HEK293 (cell line): ENCODE measurements at regions not wholly inside any gene's neighbourhood (a gene's known extent, or its start where the extent isn't known, plus 50 kb on each side); places are given as distances from the start of the nearest gene placed in this dataset.

Experiments used
- GLIS2 ChIP-seq: fragments of 450-650 bp; formaldehyde crosslinking; IDR thresholded peaks from 2 replicates; pipeline ENCODE4 v1.5.1; 2016; ENCODE audit warnings: missing biosample characterization, missing genetic modification characterization
- HIC1 ChIP-seq: fragments of 450-650 bp; formaldehyde crosslinking; IDR thresholded peaks from 2 replicates; pipeline ENCODE4 v1.5.1; 2016; ENCODE audit warnings: missing biosample characterization, missing genetic modification characterization
- TSHZ1 ChIP-seq: fragments of 450-650 bp; formaldehyde crosslinking; IDR thresholded peaks from 2 replicates; pipeline ENCODE4 v1.5.1; 2016; ENCODE audit warnings: missing biosample characterization, missing genetic modification characterization, borderline replicate concordance
- ZBTB21 ChIP-seq: fragments of 450-650 bp; formaldehyde crosslinking; IDR thresholded peaks from 2 replicates; pipeline ENCODE4 v1.5.1; 2017; ENCODE audit warnings: missing biosample characterization, missing genetic modification characterization
- ZNF639 ChIP-seq: fragments of 450-650 bp; formaldehyde crosslinking; IDR thresholded peaks from 2 replicates; pipeline ENCODE4 v1.5.1; 2016; ENCODE audit warnings: missing biosample characterization, missing genetic modification characterization

GRCh38 chr2:59776726-59777008, 776.8 kb downstream of the BCL11A start:
- TF ChIP-seq HIC1 (tag by site-specific recombination) (no peak), ZBTB21 (tag by site-specific recombination) (no peak), GLIS2 (tag by site-specific recombination) (no peak), ZNF639 (tag by site-specific recombination) (no peak), TSHZ1 (tag by site-specific recombination) (no peak)
